ENCODE measurements at regions not wholly inside any gene's neighbourhood (a gene's known extent, or its start where the extent isn't known, plus 50 kb on each side); places are given as distances from the start of the nearest gene placed in this dataset.

DNA sequence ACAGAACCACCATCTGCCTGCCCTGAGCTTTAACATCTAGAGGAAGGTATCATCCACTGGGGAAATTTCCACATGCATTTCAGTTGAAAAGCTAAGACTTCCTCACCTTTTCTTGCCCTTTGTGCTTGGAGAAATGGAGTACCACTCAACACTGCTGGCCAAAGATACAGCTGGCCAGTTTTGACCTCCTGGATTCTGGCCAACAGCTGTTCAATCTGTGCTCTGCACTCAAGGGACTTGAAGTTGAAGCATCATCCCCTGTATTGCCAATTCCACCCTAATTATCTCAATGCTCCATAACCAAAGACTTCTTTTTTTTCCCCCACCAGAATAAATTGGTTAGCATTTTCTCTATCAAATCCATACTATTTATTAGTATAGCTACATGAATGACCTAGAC, 70.4 kb upstream of the PRDM9 start:
- TF ChIP-seq FOXP2 (optimal IDR thresholded peaks at IDR 0.05; ENCODE audit: borderline replicate concordance, extremely low read depth, extremely low read length, insufficient read depth) (no peak), POLR2AphosphoS5 (IDR thresholded peaks at IDR 0.05; ENCODE audit: low read depth, low read length) (no peak), SIN3A (IDR thresholded peaks at IDR 0.05; ENCODE audit: borderline replicate concordance, insufficient read depth, low read length) (no peak), REST (IDR thresholded peaks at IDR 0.05; ENCODE audit: insufficient read depth in 1 of 2, low read depth in 2 of 2, low read length in 2 of 2) (no peak), TAF1 (IDR thresholded peaks at IDR 0.05; ENCODE audit: borderline replicate concordance, insufficient read depth, low read length) (no peak)

All from PFSK-1 (cell line).